ENCODE measurements at regions not wholly inside any gene's neighbourhood (a gene's known extent, or its start where the extent isn't known, plus 50 kb on each side); places are given as distances from the start of the nearest gene placed in this dataset.
A peak's percentile ranks its signal among the peaks of the same experiment; 100 is the strongest.

GRCh38 chr2:147636238-147636882 is 208.5 kb upstream of the ACVR2A start:
- TF ChIP-seq PPARA (CRISPR knock-in tag; IDR thresholded peaks at IDR 0.05; ENCODE audit: borderline replicate concordance) = no peak
- peak; percentile 58 for ATAC-seq

GRCh38 chr2:147634826-147635225 is 210.0 kb upstream of the ACVR2A start:
- no peak for ATAC-seq
- TF ChIP-seq TOX (CRISPR knock-in tag; IDR thresholded peaks at IDR 0.05; ENCODE audit: borderline replicate concordance) = no peak
- no peak for TF ChIP-seq ZFP3 (CRISPR knock-in tag; IDR thresholded peaks at IDR 0.05)
- no peak for TF ChIP-seq ZNF70 (CRISPR knock-in tag; IDR thresholded peaks at IDR 0.05)
- no peak for TF ChIP-seq ARNTL (CRISPR knock-in tag; IDR thresholded peaks at IDR 0.05; ENCODE audit: borderline replicate concordance, low read depth)
- no peak for TF ChIP-seq OSR1 (CRISPR knock-in tag; IDR thresholded peaks at IDR 0.05)
- no peak for TF ChIP-seq GLIS3 (CRISPR knock-in tag; IDR thresholded peaks at IDR 0.05)
- no peak for TF ChIP-seq CSRNP3 (CRISPR knock-in tag; IDR thresholded peaks at IDR 0.05)
- TF ChIP-seq SNAI2 (CRISPR knock-in tag; IDR thresholded peaks at IDR 0.05) = no peak
- no peak for TF ChIP-seq CSDC2 (CRISPR knock-in tag; IDR thresholded peaks at IDR 0.05)
- TF ChIP-seq BACH2 (CRISPR knock-in tag; IDR thresholded peaks at IDR 0.05; ENCODE audit: borderline replicate concordance) = no peak
- no peak for TF ChIP-seq PPARA (CRISPR knock-in tag; IDR thresholded peaks at IDR 0.05; ENCODE audit: borderline replicate concordance)
- no peak for TF ChIP-seq TSHZ2 (CRISPR knock-in tag; IDR thresholded peaks at IDR 0.05)
- no peak for TF ChIP-seq ZFP30 (CRISPR knock-in tag; IDR thresholded peaks at IDR 0.05)
- no peak for TF ChIP-seq ZC3H10 (CRISPR knock-in tag; IDR thresholded peaks at IDR 0.05)
- no peak for TF ChIP-seq ZNF565 (CRISPR knock-in tag; conservative IDR thresholded peaks at IDR 0.05; ENCODE audit: low read depth)
- no peak for TF ChIP-seq PATZ1 (CRISPR knock-in tag; IDR thresholded peaks at IDR 0.05; ENCODE audit: borderline replicate concordance)
- TF ChIP-seq ESRRG (CRISPR knock-in tag; IDR thresholded peaks at IDR 0.05) = no peak
- no peak for TF ChIP-seq ZNF8 (CRISPR knock-in tag; IDR thresholded peaks at IDR 0.05)

- no peak for ATAC-seq
- no peak for TF ChIP-seq TCF4 (CRISPR knock-in tag; IDR thresholded peaks at IDR 0.05; ENCODE audit: borderline replicate concordance)
- no peak for TF ChIP-seq OSR1 (CRISPR knock-in tag; IDR thresholded peaks at IDR 0.05)
- no peak for TF ChIP-seq POU6F1 (CRISPR knock-in tag; IDR thresholded peaks at IDR 0.05; ENCODE audit: borderline replicate concordance, low read depth)
- no peak for TF ChIP-seq PATZ1 (CRISPR knock-in tag; IDR thresholded peaks at IDR 0.05; ENCODE audit: borderline replicate concordance)
- no peak for TF ChIP-seq CSRNP3 (CRISPR knock-in tag; IDR thresholded peaks at IDR 0.05)
- no peak for TF ChIP-seq RARB (CRISPR knock-in tag; IDR thresholded peaks at IDR 0.05)
- TF ChIP-seq CSDC2 (CRISPR knock-in tag; IDR thresholded peaks at IDR 0.05) = no peak
Measured at GRCh38 chr2:147632198-147632597, 212.6 kb upstream of the ACVR2A start.
